Effector memory CD8-positive, alpha-beta T cell (primary cell): ENCODE measurements at regions not wholly inside any gene's neighbourhood (a gene's known extent, or its start where the extent isn't known, plus 50 kb on each side); places are given as distances from the start of the nearest gene placed in this dataset.
"Not testable (repeated sequence)": the region's sequence is repeated elsewhere in the genome, so short reads cannot be mapped to it uniquely, and the experiment has no call there.

Source experiments
- ATAC-seq: fragments of 150-1000 bp; cut with Tn5 transposase; replicated peaks from 2 replicates; pipeline ENCODE4 v1.10.0; 2021; ENCODE audit warnings: mild to moderate bottlenecking, moderate library complexity
- DNase-seq, 3 experiments: peaks; one replicate each; pipeline ENCODE4 v3.0.0; 2021
- H3K27ac Mint-ChIP-seq, 2 donors: one replicate each; pipeline ENCODE4 v1.8.0; 2022; ENCODE audit warnings: mild to moderate bottlenecking in 2 of 2, mixed read lengths in 2 of 2, moderate library complexity in 2 of 2
- H3K27me3 Mint-ChIP-seq, 2 donors: one replicate each; pipeline ENCODE4 v1.8.0; 2022; ENCODE audit warnings: mixed read lengths in 2 of 2
- H3K36me3 Mint-ChIP-seq: one replicate; pipeline ENCODE4 v1.8.0; 2022; ENCODE audit warnings: mild to moderate bottlenecking, moderate library complexity, mixed read lengths; ENCODE audit not compliant: insufficient read depth
- H3K4me1 Mint-ChIP-seq, 2 donors: one replicate each; pipeline ENCODE4 v1.8.0; 2022; ENCODE audit warnings: low read depth in 2 of 2, mixed read lengths in 2 of 2
- H3K4me3 Mint-ChIP-seq, 2 donors: one replicate each; pipeline ENCODE4 v1.8.0; 2022; ENCODE audit warnings: mild to moderate bottlenecking in 2 of 2, mixed read lengths in 2 of 2, moderate library complexity in 2 of 2
- H3K9me3 Mint-ChIP-seq, 2 donors: one replicate each; pipeline ENCODE4 v1.8.0; 2022; ENCODE audit warnings: mixed read lengths in 2 of 2

DNA sequence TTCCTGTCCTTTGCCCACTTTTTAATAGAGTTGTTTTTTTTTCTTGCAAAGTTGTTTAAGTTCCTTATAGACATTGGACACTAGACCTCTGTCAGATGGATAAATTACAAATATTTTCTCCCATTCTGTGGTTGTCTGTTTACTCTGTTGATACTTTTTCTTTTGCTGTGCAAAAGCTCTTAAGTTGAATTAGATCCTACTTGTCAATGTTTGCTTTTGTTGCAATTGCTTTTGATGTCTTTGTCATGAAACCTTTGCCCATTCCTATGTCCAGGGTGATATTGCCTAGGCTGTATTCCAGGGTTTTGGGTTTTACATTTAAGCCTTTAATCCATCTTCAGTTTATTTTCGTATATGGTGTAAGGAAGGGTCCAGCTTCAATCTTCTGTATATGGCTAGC lies 76.9 kb upstream of the AGR3 start:
- no peak for ATAC-seq
- Mint-ChIP-seq H3K4me1 (no peaks in the 10 kb centered on the region), H3K36me3 (no peaks in the 10 kb centered on the region), H3K27ac (no peak overlapping the region), H3K27me3 (peaks cover 0 to 16% of the 10 kb centered on the region in 2 donors), H3K9me3 (no peaks in the 10 kb centered on the region), H3K4me3 (no peak overlapping the region)
- DNase-seq: no peak

- H3K4me1 Mint-ChIP-seq: no peaks in the 10 kb centered on the region
Observed at GRCh38 chr7:16960337-16960965, 78.7 kb upstream of the AGR3 start.

DNA sequence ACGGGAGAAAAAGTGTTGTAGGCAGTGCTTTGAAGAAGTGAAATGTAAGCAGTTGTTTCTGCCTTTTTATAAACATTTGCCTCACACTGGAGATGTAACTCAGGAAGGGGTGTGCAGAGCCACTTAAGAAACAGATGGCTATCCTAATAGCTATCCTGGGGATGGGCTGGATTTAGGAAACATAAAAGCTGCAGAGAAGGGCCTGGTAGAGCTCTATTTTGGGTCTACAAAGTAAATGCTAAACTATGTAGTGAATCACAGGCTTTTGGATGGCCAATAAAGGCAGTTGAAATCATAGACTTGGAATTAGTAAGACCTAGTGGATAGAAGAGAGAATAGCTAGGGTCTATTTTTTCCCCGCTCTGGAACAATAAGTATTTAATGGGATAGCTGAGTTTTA lies 79.9 kb upstream of the AGR3 start:
- no peak for DNase-seq
- no peak overlapping the region for H3K27ac Mint-ChIP-seq
- no peaks in the 10 kb centered on the region for H3K4me1 Mint-ChIP-seq
- ATAC-seq: no peak
- no peaks in the 10 kb centered on the region for H3K36me3 Mint-ChIP-seq
- no peak overlapping the region for H3K4me3 Mint-ChIP-seq
- H3K9me3 Mint-ChIP-seq: no peaks in the 10 kb centered on the region
- H3K27me3 Mint-ChIP-seq: peaks cover 0 to 16% of the 10 kb centered on the region in 2 donors

More at GRCh38 chr7:16960337-16960965, 78.7 kb upstream of the AGR3 start:
- DNase-seq: no peak
- H3K4me3 Mint-ChIP-seq: no peak overlapping the region
- no peaks in the 10 kb centered on the region for H3K9me3 Mint-ChIP-seq
- H3K27me3 Mint-ChIP-seq: peaks cover 0 to 22% of the 10 kb centered on the region in 2 donors
- H3K36me3 Mint-ChIP-seq: no peaks in the 10 kb centered on the region
- no peak overlapping the region for H3K27ac Mint-ChIP-seq
- no peak for ATAC-seq

DNA sequence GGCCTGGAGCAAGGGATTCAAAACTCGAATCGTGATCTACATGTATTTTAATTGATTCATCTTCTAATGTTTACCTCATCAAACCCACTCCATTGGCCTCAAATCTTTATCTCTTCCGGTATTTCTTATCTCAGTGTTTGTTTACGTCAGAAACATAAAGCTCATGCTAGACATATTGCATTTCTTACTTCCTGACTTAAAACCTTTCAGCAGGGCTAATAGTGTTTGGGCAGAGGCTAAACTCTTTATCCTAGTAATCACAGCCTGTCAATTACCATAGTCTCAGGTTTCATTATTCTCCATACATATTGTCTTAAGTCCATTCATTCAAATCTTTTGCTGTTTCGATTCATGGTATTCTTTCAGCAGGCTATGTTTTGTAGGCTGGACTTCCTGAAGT lies 81.3 kb upstream of the AGR3 start:
- Mint-ChIP-seq H3K4me1 (no peaks in the 10 kb centered on the region), H3K9me3 (no peaks in the 10 kb centered on the region), H3K27me3 (peaks cover under 1 to 22% of the 10 kb centered on the region in 2 donors), H3K4me3 (no peak overlapping the region), H3K27ac (no peak overlapping the region), H3K36me3 (no peaks in the 10 kb centered on the region)
- no peak for ATAC-seq
- no peak for DNase-seq

DNA sequence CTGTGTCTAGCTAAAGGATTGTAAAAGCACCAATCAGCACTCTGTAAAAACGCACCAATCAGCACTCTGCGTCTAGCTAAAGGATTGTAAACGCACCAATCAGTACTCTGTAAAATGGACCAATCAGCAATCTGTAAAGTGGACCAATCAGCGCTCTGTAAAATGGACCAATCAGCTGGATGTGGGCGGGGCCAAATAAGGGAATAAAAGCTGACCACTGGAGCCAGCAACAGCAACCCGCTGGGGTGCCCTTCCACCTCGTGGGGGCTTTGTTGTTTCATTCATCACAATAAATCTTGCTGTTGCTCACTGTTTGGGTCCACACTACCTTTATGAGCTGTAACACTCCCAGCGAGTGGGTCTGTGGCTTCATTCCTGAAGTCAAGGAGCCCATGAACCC lies 83.9 kb upstream of the AGR3 start:
- not testable (repeated sequence) for H3K27ac Mint-ChIP-seq, H3K4me3 Mint-ChIP-seq, H3K36me3 Mint-ChIP-seq, DNase-seq, H3K4me1 Mint-ChIP-seq, H3K9me3 Mint-ChIP-seq, ATAC-seq
- peaks cover 22 to 28% of the 10 kb centered on the region in 2 donors for H3K27me3 Mint-ChIP-seq

DNA sequence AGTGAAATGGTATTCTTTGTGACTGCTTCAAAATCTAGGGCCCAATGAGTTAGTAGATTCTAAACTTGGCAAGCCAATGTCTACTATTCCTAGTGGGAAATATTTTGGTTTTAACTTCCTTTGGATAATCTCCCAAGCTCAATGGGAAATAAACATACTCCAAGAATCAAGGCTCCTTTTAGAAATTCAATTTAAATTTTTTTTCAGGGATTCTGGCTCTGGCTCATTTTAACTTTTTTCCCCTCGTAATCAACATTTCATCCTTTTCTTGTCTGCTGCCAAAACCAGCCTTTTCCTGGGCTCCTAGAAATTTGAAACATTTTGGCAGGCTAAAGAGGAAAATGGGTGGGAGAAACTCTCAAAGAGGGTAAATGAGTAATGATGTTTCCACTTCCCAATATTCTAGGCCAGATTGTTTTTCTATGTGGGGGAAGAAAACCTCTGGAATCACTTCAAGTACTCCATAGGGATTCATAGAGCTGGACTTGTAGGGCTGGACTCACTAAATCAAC lies 85.6 kb upstream of the AGR3 start:
- ATAC-seq (no peak), DNase-seq (no peak)
- Mint-ChIP-seq H3K27ac (no peak overlapping the region), H3K36me3 (no peaks in the 10 kb centered on the region), H3K4me1 (no peaks in the 10 kb centered on the region), H3K4me3 (no peak overlapping the region), H3K9me3 (no peaks in the 10 kb centered on the region), H3K27me3 (peaks cover 31 to 40% of the 10 kb centered on the region in 2 donors)

- Mint-ChIP-seq H3K27ac (no peak overlapping the region), H3K4me3 (no peak overlapping the region), H3K27me3 (peaks cover 31% of the 10 kb centered on the region in 2 donors), H3K9me3 (no peaks in the 10 kb centered on the region), H3K4me1 (no peaks in the 10 kb centered on the region), H3K36me3 (no peaks in the 10 kb centered on the region)
- DNase-seq (no peak), ATAC-seq (no peak)
Observed at GRCh38 chr7:16970732-16971482, 89.1 kb upstream of the AGR3 start.

- Mint-ChIP-seq H3K9me3 (no peaks in the 10 kb centered on the region), H3K36me3 (no peaks in the 10 kb centered on the region), H3K4me1 (no peaks in the 10 kb centered on the region), H3K4me3 (no peak overlapping the region), H3K27me3 (peaks cover 20 to 21% of the 10 kb centered on the region in 2 donors), H3K27ac (no peak overlapping the region)
- no peak for DNase-seq
- ATAC-seq: no peak
Observed at GRCh38 chr7:16975712-16976111, 93.9 kb upstream of the AGR3 start.

GRCh38 chr7:16978358-16979244 lies 96.8 kb upstream of the AGR3 start:
- H3K4me1 Mint-ChIP-seq: peaks cover 1 to 4% of the 10 kb centered on the region in 2 donors
- H3K4me3 Mint-ChIP-seq: no peak overlapping the region
- no peaks in the 10 kb centered on the region for H3K36me3 Mint-ChIP-seq
- no peak for DNase-seq
- ATAC-seq: no peak
- H3K27me3 Mint-ChIP-seq: peaks cover 10 to 28% of the 10 kb centered on the region in 2 donors
- no peak overlapping the region for H3K27ac Mint-ChIP-seq
- H3K9me3 Mint-ChIP-seq: no peaks in the 10 kb centered on the region

DNA sequence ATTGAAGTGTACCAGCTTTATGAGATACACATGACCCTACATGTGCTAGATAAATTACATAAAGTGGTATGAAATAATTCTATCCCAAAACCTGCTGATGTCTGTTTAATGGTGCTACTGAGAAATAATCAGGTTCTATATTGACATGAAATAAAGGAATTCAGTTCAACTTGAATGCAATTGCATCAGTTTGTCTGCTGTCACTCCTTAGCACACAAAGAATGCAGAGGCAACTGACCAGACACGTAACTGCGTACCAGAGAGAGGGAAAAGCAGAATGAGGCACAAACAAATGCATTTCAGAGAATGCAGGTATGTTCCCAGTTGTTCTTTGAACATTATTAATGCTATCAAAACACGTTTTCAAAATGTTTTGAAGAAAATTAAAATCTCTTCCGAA lies 98.8 kb upstream of the AGR3 start:
- H3K27ac Mint-ChIP-seq: no peak overlapping the region
- no peaks in the 10 kb centered on the region for H3K9me3 Mint-ChIP-seq
- no peak overlapping the region for H3K4me3 Mint-ChIP-seq
- peaks cover 13 to 31% of the 10 kb centered on the region in 2 donors for H3K27me3 Mint-ChIP-seq
- ATAC-seq (no peak), DNase-seq (no peak)
- H3K36me3 Mint-ChIP-seq: no peaks in the 10 kb centered on the region
- H3K4me1 Mint-ChIP-seq: peaks cover 1 to 4% of the 10 kb centered on the region in 2 donors

DNA sequence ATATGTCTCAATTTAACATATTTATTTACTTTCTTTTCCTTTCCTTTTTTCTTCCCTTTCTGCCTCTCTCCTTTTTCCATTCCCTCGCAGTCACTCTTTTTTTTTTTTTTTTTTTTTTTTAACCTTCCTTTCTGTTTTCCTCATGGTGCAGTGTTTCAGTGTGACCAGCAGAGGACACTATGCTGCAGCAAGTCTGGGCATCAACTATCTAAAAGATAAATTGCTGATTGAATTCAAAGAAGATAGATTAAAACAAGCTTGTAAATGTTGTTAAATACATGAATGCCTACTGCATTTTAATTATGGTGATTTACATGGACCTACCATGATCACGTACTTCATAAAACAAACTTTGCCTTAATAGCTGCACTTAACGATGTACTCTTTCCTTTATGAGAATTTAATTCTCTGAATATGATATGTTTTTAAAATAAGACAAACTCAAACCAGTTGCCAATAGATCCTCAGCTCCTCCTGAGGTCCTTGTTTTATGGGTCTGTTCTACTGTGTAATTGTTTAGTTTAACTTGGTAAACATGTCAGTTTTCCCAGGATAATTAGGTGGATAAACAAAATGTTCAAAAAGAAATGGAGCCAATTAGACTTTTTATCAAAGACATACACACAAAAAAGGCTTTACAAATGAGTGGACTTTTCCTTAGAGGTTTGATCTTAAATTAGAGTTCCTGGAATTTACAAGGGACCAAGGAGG lies 101.0 kb upstream of the AGR3 start:
- H3K27me3 Mint-ChIP-seq: peaks cover 25 to 36% of the 10 kb centered on the region in 2 donors
- H3K4me1 Mint-ChIP-seq: peaks cover 1 to 4% of the 10 kb centered on the region in 2 donors
- H3K27ac Mint-ChIP-seq: peak overlapping the region in 1 of 2 donors; percentile 23
- no peaks in the 10 kb centered on the region for H3K9me3 Mint-ChIP-seq
- DNase-seq (peak in 2 of 3 experiments; percentile 1 to 4), ATAC-seq (peak; percentile 66)
- H3K36me3 Mint-ChIP-seq: no peaks in the 10 kb centered on the region
- H3K4me3 Mint-ChIP-seq: peak overlapping the region in 1 of 2 donors; percentile 2

- peaks cover 27 to 36% of the 10 kb centered on the region in 2 donors for H3K27me3 Mint-ChIP-seq
- H3K27ac Mint-ChIP-seq: no peak overlapping the region
- DNase-seq (no peak), ATAC-seq (no peak)
- H3K4me3 Mint-ChIP-seq: no peak overlapping the region
- no peaks in the 10 kb centered on the region for H3K9me3 Mint-ChIP-seq
- H3K36me3 Mint-ChIP-seq: no peaks in the 10 kb centered on the region
- H3K4me1 Mint-ChIP-seq: peaks cover 1 to 4% of the 10 kb centered on the region in 2 donors
Observed at GRCh38 chr7:16984375-16984774, 102.6 kb upstream of the AGR3 start.

DNA sequence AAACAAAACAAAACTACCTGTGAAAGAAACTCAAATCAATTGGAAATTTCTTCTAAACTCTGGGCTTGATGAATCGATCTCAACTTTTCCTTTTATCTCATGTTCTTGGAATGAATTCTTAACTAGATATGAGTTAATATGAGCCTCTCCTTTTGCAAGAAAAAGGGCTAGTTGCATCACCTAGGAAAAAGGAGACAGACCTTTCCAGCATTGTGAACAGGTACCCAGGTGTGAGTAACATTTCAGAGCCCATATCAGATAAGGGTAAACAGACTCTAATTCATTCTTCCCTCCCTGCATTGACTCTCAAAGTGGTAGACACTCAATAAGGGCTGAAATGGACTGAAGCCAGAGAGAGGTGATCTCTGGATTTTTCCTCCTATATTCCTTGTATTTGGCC lies 103.8 kb upstream of the AGR3 start:
- H3K4me1 Mint-ChIP-seq: peaks cover 1 to 4% of the 10 kb centered on the region in 2 donors
- H3K27me3 Mint-ChIP-seq: peaks cover 20 to 25% of the 10 kb centered on the region in 2 donors
- no peak overlapping the region for H3K27ac Mint-ChIP-seq
- ATAC-seq (no peak), DNase-seq (no peak)
- no peaks in the 10 kb centered on the region for H3K9me3 Mint-ChIP-seq
- no peaks in the 10 kb centered on the region for H3K36me3 Mint-ChIP-seq
- H3K4me3 Mint-ChIP-seq: no peak overlapping the region
